ENCODE measurements at regions not wholly inside any gene's neighbourhood (a gene's known extent, or its start where the extent isn't known, plus 50 kb on each side); places are given as distances from the start of the nearest gene placed in this dataset.

- DNase-seq (ENCODE audit: low read depth): no peak
Measured at GRCh38 chr4:85265234-85265633, 209.7 kb upstream of the ARHGAP24 start.

GRCh38 chr4:85268188-85268587 lies 206.8 kb upstream of the ARHGAP24 start:
- no peak for DNase-seq (ENCODE audit: low read depth)

- DNase-seq (ENCODE audit: low read depth): no peak
Measured at GRCh38 chr4:85268961-85269360, 206.0 kb upstream of the ARHGAP24 start.

- no peak for DNase-seq (ENCODE audit: low read depth)
Measured at GRCh38 chr4:85274955-85275354, 200.0 kb upstream of the ARHGAP24 start.

GRCh38 chr4:85280963-85281362 lies 194.0 kb upstream of the ARHGAP24 start:
- no peak for DNase-seq (ENCODE audit: low read depth)

- DNase-seq (ENCODE audit: low read depth): no peak
Measured at GRCh38 chr4:85291226-85291625, 183.7 kb upstream of the ARHGAP24 start.

- no peak for DNase-seq (ENCODE audit: low read depth)
Measured at GRCh38 chr4:85298037-85298436, 176.9 kb upstream of the ARHGAP24 start.

GRCh38 chr4:85302193-85302736 lies 172.7 kb upstream of the ARHGAP24 start:
- no peak for DNase-seq (ENCODE audit: low read depth)

GRCh38 chr4:85302756-85303155 lies 172.2 kb upstream of the ARHGAP24 start:
- no peak for DNase-seq (ENCODE audit: low read depth)

GRCh38 chr4:85318415-85318814 lies 156.5 kb upstream of the ARHGAP24 start:
- DNase-seq (ENCODE audit: low read depth): peak; percentile 2

- DNase-seq (ENCODE audit: low read depth): no peak
Measured at GRCh38 chr4:85358831-85359230, 116.1 kb upstream of the ARHGAP24 start.

- DNase-seq (ENCODE audit: low read depth): no peak
Measured at GRCh38 chr4:85362550-85362949, 112.4 kb upstream of the ARHGAP24 start.

- DNase-seq (ENCODE audit: low read depth): no peak
Measured at GRCh38 chr4:85367815-85368214, 107.1 kb upstream of the ARHGAP24 start.

- DNase-seq (ENCODE audit: low read depth): no peak
Measured at GRCh38 chr4:85368240-85368639, 106.7 kb upstream of the ARHGAP24 start.

GRCh38 chr4:85368932-85369331 lies 106.0 kb upstream of the ARHGAP24 start:
- no peak for DNase-seq (ENCODE audit: low read depth)

GRCh38 chr4:85369703-85370380 lies 105.1 kb upstream of the ARHGAP24 start:
- no peak for DNase-seq (ENCODE audit: low read depth)

- peak; percentile 48 for DNase-seq (ENCODE audit: low read depth)
Measured at GRCh38 chr4:85370400-85371032, 104.4 kb upstream of the ARHGAP24 start.

- no peak for DNase-seq (ENCODE audit: low read depth)
Measured at GRCh38 chr4:85372966-85373365, 102.0 kb upstream of the ARHGAP24 start.

GRCh38 chr4:85376285-85376684 lies 98.7 kb upstream of the ARHGAP24 start:
- DNase-seq (ENCODE audit: low read depth): no peak

- no peak for DNase-seq (ENCODE audit: low read depth)
Measured at GRCh38 chr4:85381968-85382367, 93.0 kb upstream of the ARHGAP24 start.

- no peak for DNase-seq (ENCODE audit: low read depth)
Measured at GRCh38 chr4:85391071-85391470, 83.9 kb upstream of the ARHGAP24 start.

GRCh38 chr4:85391589-85392410 lies 83.2 kb upstream of the ARHGAP24 start:
- DNase-seq (ENCODE audit: low read depth): no peak

- DNase-seq (ENCODE audit: low read depth): no peak
Measured at GRCh38 chr4:85393201-85393600, 81.7 kb upstream of the ARHGAP24 start.

Measured in renal cortical epithelial cell (primary cell).